Chondrocyte (in vitro differentiated cells): ENCODE measurements at regions not wholly inside any gene's neighbourhood (a gene's known extent, or its start where the extent isn't known, plus 50 kb on each side); places are given as distances from the start of the nearest gene placed in this dataset.

ENCODE experiments used
- DNase-seq: peaks from one replicate; pipeline ENCODE4 v3.0.0; 2021; ENCODE audit warnings: mixed read lengths, low spot score
- H3K27ac Mint-ChIP-seq: one replicate; pipeline ENCODE4 v1.8.0; 2021; ENCODE audit warnings: mild to moderate bottlenecking, moderate library complexity, mixed read lengths; ENCODE audit not compliant: unreplicated experiment
- H3K27me3 Mint-ChIP-seq: 2 replicates; pipeline ENCODE4 v1.8.0; 2021; ENCODE audit warnings: low read depth, mixed read lengths
- H3K36me3 Mint-ChIP-seq: 2 replicates; pipeline ENCODE4 v1.8.0; 2021; ENCODE audit warnings: low read depth, mixed read lengths
- H3K4me1 Mint-ChIP-seq: 2 replicates; pipeline ENCODE4 v1.8.0; 2021; ENCODE audit warnings: low read depth, mild to moderate bottlenecking, mixed read lengths
- H3K4me3 Mint-ChIP-seq: one replicate; pipeline ENCODE4 v1.8.0; 2021; ENCODE audit warnings: mild to moderate bottlenecking, moderate library complexity, mixed read lengths; ENCODE audit not compliant: unreplicated experiment
- H3K9me3 Mint-ChIP-seq: 2 replicates; pipeline ENCODE4 v1.8.0; 2021; ENCODE audit warnings: low read depth, mixed read lengths
- CTCF ChIP-seq: fragments of 200-600 bp; sonication (generic); IDR thresholded peaks from 2 replicates; pipeline ENCODE4 v1.5.0; 2021; ENCODE audit warnings: antibody characterized with exemption, mild to moderate bottlenecking, moderate library complexity

GRCh38 chr15:95017666-95018328 lies 786.4 kb downstream of the MCTP2 start:
- Mint-ChIP-seq H3K4me3 (no peak overlapping the region), H3K4me1 (peaks cover 13% of the 10 kb centered on the region), H3K27ac (no peak overlapping the region), H3K36me3 (peaks cover 3% of the 10 kb centered on the region), H3K9me3 (peaks cover 10% of the 10 kb centered on the region), H3K27me3 (no peaks in the 10 kb centered on the region)
- no peak for DNase-seq
- TF ChIP-seq CTCF, result no peak

GRCh38 chr15:95018888-95019545 lies 787.7 kb downstream of the MCTP2 start:
- Mint-ChIP-seq H3K4me1 (peaks cover 13% of the 10 kb centered on the region), H3K27me3 (no peaks in the 10 kb centered on the region), H3K4me3 (no peak overlapping the region), H3K9me3 (peaks cover 10% of the 10 kb centered on the region), H3K36me3 (peaks cover 3% of the 10 kb centered on the region), H3K27ac (peak overlapping the region; percentile 15)
- no peak for TF ChIP-seq CTCF
- no peak for DNase-seq

- TF ChIP-seq CTCF, result no peak
- H3K27ac Mint-ChIP-seq, result no peak overlapping the region
These were observed 788.5 kb downstream of the MCTP2 start for GRCh38 chr15:95019907-95020306.

GRCh38 chr15:95021816-95022215 lies 790.5 kb downstream of the MCTP2 start:
- Mint-ChIP-seq H3K4me1 (peaks cover 21% of the 10 kb centered on the region), H3K27ac (no peak overlapping the region), H3K4me3 (no peak overlapping the region), H3K36me3 (peaks cover 3% of the 10 kb centered on the region), H3K27me3 (no peaks in the 10 kb centered on the region), H3K9me3 (peaks cover 10% of the 10 kb centered on the region)
- no peak for TF ChIP-seq CTCF
- no peak for DNase-seq

More at GRCh38 chr15:95019907-95020306, 788.5 kb downstream of the MCTP2 start:
- Mint-ChIP-seq H3K4me1 (peaks cover 13% of the 10 kb centered on the region), H3K27me3 (no peaks in the 10 kb centered on the region), H3K9me3 (peaks cover 10% of the 10 kb centered on the region), H3K36me3 (peaks cover 3% of the 10 kb centered on the region), H3K4me3 (no peak overlapping the region)
- DNase-seq, result no peak

GRCh38 chr15:95024351-95024750 lies 793.0 kb downstream of the MCTP2 start:
- Mint-ChIP-seq H3K27me3 (no peaks in the 10 kb centered on the region), H3K4me3 (no peak overlapping the region), H3K4me1 (peaks cover 18% of the 10 kb centered on the region), H3K36me3 (peaks cover 3% of the 10 kb centered on the region), H3K27ac (no peak overlapping the region), H3K9me3 (peaks cover 10% of the 10 kb centered on the region)
- TF ChIP-seq CTCF, result peak; percentile 81
- DNase-seq, result no peak
